Tibial nerve (tissue), 4 donors: ENCODE measurements at regions not wholly inside any gene's neighbourhood (a gene's known extent, or its start where the extent isn't known, plus 50 kb on each side); places are given as distances from the start of the nearest gene placed in this dataset.
"Not testable (repeated sequence)": the region's sequence is repeated elsewhere in the genome, so short reads cannot be mapped to it uniquely, and the experiment has no call there.

Source experiments
- CTCF ChIP-seq, 5 experiments: fragments of 200-600 bp in 3 of 5; fragments of 450-650 bp in 2 of 5; sonication (generic) in 3 of 5; IDR thresholded peaks; one replicate each; pipeline ENCODE4 v1.5.1; 2016 to 2019; ENCODE audit warnings: antibody characterized with exemption in 5 of 5, mild to moderate bottlenecking in 3 of 5, moderate library complexity in 2 of 5
- EP300 ChIP-seq, 2 donors: sonication (generic); formaldehyde crosslinking; IDR thresholded peaks; one replicate each; pipeline ENCODE4 v1.6.1; 2017; ENCODE audit warnings: antibody characterized with exemption in 2 of 2, mild to moderate bottlenecking in 1 of 2
- POLR2A ChIP-seq, 2 donors: fragments of 450-650 bp; IDR thresholded peaks; one replicate each; pipeline ENCODE4 v1.6.1; 2017; ENCODE audit warnings: antibody characterized with exemption in 2 of 2, mild to moderate bottlenecking in 2 of 2, moderate library complexity in 2 of 2

GRCh38 chr1:219704331-219704730 is 91.4 kb upstream of the ZC3H11B start:
- not testable (repeated sequence) for TF ChIP-seq EP300, CTCF, POLR2A (IDR thresholded peaks at IDR 0.05)
